A549 (cell line): ENCODE measurements at regions not wholly inside any gene's neighbourhood (a gene's known extent, or its start where the extent isn't known, plus 50 kb on each side); places are given as distances from the start of the nearest gene placed in this dataset.

Source experiments
- CTCF ChIP-seq: fragments of >200 bp; sonication (Bioruptor Twin); formaldehyde crosslinking; IDR thresholded peaks from 3 replicates; pipeline ENCODE4 v1.5.1; 2016
- MAZ ChIP-seq: fragments of 150-350 bp; IDR thresholded peaks from 2 replicates; pipeline ENCODE4 v1.6.1; 2014; ENCODE audit warnings: antibody characterized with exemption, low read depth, low read length, borderline replicate concordance

- TF ChIP-seq MAZ, result no peak
- no peak for TF ChIP-seq CTCF
Measured at GRCh38 chr5:6000867-6001266, 377.5 kb downstream of the MED10 start.
